Head of caudate nucleus (tissue), 42 donors: ENCODE measurements at regions not wholly inside any gene's neighbourhood (a gene's known extent, or its start where the extent isn't known, plus 50 kb on each side); places are given as distances from the start of the nearest gene placed in this dataset.
"Not testable (repeated sequence)": the region's sequence is repeated elsewhere in the genome, so short reads cannot be mapped to it uniquely, and the experiment has no call there.

Experiments used
- DNase-seq, 42 donors: peaks; one replicate each; pipeline versions ENCODE4 v3.0.0 to v3.0.0-alpha.2; 2020 to 2021; ENCODE audit warnings: mixed read lengths in 7 of 42
- intact Hi-C: fragments of 100-400 bp; cut with DNase I; formaldehyde crosslinking; loops from one replicate; pipeline ENCODE4 v1.15.0; 2022

DNA sequence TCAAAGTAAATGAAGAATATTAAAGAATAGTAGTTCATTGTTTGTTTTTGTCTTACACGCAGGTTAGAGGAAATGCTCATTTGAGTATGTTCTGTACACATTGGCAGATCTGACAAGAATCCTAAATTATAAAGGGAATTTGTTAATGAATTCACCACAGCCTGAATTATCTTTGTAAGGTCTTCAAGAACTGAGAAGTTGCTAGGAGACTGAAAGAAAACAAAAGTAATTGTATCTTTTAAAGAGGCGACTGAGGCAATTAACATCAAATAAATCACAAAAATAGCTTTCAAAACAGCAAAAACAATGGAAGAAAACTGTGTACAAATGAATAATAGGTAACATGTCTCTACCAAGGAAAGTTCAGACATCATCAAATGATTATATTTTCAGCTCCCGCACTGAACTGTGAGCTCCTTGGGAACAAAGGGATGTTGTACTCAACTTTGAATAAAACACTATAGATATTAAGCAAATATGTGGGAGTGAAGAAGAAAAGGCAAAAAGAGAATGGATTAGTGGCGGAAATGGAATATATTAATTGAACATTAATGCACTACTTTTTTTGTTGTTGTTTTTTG is 51.7 kb upstream of the ATIC start:
- DNase-seq, result no peak
- intact Hi-C loops, result no loop called here

DNA sequence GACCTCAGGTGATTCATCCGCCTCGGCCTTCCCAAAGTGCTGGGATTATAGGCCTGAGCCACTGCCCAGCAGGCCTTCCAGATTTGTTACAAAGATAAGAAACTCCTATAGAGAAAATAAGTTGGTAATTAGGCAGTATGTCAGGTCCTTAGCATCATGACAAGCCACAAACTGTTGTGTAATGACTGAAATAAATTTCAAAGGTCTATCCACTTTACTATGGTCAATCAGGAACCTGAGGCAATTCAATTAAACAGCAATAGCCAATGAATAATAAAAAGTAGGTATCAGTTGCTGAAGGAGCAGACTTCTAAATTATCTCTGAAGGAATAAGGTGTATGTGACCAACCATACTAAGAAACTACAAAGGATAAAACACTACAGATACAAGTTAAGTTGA is 62.4 kb upstream of the ATIC start:
- intact Hi-C loops, result no loop called here
- no peak for DNase-seq

DNA sequence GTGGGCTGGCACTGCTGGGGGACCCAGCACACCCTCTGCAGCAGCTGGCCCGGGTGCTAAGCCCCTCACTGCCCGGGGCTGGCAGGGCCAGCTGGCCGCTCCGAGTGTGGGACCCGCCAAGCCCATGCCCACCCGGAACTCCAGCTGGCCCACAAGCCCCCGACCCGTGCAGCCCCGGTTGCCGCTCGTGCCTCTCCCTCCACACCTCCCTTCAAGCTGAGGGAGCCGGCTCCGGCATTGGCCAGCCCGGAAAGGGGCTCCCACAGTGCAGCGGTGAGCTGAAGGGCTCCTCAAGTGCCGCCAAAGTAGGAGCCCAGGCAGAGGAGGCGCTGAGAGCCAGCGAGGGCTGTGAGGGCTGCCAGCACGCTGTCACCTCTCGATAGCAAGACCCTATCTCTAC is 65.9 kb upstream of the ATIC start:
- intact Hi-C loops, DNase-seq: not testable (repeated sequence)

DNA sequence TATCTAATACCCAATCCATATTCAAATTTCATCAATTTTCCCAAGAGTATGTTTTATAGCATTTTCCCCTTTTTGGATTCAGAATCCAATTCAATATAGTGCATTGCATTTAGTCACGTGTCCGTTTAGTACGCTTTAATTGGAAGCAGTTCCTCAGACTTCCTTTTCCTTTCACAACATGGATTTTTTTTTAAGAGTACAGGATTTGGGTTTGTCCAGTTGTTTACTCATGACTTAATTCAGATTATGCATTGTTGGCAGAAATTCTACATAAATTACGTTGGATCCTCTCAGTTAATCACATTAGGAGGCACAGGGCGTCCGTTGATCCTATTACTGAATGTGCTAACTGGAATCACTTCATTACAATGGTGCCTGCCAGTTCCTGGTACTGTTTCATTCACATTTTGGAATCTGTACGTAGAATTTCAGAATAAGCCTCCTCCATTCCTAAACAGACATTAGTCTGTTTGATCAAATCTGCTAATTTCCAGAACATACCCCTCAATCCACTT is 70.0 kb upstream of the ATIC start:
- peak in 18 of 42 donors; percentile 10 to 67 (median 23) for DNase-seq
- intact Hi-C loops, result no loop called here

GRCh38 chr2:215238485-215239098 is 73.3 kb upstream of the ATIC start:
- intact Hi-C loops, result no loop called here
- no peak for DNase-seq

DNA sequence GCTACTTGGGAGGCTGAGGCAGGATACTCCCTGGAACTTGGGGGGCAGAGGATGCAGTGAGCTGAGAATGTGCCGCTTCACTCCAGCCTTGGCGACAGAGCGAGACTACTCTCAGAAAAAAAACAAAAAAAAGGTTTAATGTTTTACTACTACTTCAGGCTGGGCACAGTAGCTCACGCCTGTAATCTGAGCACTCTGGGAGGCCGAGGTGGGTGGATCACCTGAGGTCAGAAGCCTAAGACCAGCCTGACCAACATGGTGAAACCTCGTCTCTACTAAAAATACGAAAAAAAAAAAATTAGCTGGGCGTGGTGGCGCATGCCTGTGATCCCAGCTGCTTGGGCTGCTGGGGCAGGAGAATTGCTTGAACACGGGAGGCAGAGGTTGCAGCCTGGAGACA is 75.7 kb upstream of the ATIC start:
- no peak for DNase-seq
- intact Hi-C loops, result no loop called here

- intact Hi-C loops, DNase-seq: not testable (repeated sequence)
Observed at GRCh38 chr2:215220221-215220620, 81.8 kb upstream of the ABCA12 start.

DNA sequence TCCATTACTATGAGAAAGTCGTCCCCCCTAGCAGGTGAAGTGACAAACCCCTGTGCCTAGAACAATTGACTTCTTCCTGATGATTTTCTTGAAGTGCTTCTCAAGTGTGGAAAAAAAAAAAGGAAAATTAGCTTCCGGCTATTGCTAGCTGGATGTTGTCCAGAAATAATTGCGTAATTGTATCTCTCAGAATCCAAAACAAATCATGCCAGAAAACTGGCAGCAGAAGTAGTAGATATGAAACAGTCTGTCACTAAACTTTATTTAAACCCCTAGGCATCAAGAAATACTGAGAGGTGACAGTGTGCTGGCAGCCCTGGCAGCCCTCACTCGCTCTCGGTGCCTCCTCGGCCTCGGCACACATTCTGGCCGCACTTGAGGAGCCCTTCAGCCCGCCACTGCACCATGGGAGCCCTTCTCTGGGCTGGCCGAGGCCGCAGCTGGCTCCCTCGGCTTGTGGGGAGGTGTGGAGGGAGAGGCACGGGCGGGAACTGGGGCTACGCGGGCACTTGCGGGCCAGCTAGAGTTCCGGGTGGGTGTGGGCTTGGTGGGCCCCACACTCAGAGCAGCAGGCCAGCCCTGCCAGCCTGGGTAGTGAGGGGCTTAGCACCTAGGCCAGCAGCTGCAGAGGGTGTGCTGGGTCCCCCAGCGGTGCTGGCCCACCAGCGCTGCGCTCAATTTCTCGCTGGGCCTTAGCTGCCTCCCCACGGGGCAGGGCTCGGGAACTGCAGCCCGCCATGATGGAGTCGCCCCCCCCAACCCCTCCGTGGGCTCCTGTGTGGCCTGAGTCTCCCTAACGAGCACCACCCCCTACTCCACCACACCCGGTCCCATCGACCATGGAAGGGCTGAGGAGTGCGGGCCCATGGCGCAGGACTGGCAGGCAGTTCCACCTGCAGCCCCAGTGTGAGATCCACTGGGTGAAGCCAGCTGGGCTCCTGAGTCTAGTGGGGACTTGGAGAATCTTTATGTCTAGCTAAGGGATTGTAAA is 80.5 kb upstream of the ABCA12 start:
- no peak for DNase-seq
- intact Hi-C loops, result no loop called here

- intact Hi-C loops, result no loop called here
- no peak for DNase-seq
Observed at GRCh38 chr2:215216806-215217205, 78.4 kb upstream of the ABCA12 start.

GRCh38 chr2:215215637-215216036 is 77.2 kb upstream of the ABCA12 start:
- no peak for DNase-seq
- intact Hi-C loops, result no loop called here

- DNase-seq, result no peak
- intact Hi-C loops, result no loop called here
Observed at GRCh38 chr2:215210082-215210481, 71.7 kb upstream of the ABCA12 start.

DNA sequence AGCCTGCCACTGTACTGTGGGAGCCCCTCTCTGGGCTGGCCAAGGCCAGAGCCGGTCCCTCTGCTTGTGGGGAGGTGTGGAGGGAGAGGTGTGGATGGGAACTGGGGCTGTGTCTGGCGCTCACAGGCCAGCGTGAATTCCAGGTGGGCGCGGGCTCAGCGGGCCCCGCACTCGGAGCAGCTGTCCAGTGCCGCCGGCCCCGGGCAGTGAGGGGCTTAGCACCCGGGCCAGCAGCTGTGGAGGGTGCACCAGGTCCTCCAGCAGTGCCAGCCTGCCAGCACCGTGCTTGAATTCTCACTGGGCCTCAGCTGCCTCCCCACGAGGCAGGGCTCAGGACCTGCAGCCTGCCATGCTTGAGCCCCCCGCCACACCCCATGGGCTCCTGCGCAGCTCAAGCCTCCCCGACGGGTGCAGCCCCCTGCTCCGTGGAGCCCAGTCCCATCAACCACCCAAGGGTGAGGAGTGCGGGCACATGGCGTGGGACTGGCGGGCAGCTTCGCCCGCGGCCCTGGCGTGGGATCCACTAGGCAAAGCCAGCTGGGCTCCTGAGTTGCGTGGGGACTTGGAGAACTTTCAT is 69.5 kb upstream of the ABCA12 start:
- DNase-seq, result no peak
- intact Hi-C loops, result no loop called here

- intact Hi-C loops, result no loop called here
- no peak for DNase-seq
Observed at GRCh38 chr2:215207041-215207440, 68.6 kb upstream of the ABCA12 start.

- DNase-seq, result no peak
- intact Hi-C loops, result no loop called here
Observed at GRCh38 chr2:215205787-215206186, 67.4 kb upstream of the ABCA12 start.

GRCh38 chr2:215191477-215191876 is 53.1 kb upstream of the ABCA12 start:
- intact Hi-C loops, result no loop called here

DNA sequence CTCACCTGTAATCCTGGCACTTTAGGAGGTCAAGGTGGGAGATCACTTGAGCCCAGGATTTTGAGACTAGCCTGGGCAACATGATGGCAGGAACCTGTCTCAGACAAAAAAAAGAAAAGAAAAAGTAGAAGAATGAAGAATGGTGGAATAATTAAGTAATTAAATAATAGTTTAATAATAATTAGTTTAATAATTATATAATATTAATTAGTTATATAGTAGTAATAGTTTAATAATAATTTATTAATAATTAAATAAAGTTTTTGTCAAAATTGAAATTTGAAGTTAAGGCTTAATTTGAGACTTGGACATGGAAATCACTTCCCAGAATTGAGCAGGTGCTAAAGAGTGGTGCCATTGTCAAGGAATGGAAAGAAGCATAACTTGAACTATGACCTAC is 52.2 kb upstream of the ABCA12 start:
- DNase-seq, result no peak
- intact Hi-C loops, result no loop called here

More at GRCh38 chr2:215191477-215191876, 53.1 kb upstream of the ABCA12 start:
- DNase-seq, result no peak

- intact Hi-C loops, result no loop called here
- no peak for DNase-seq
Observed at GRCh38 chr2:215189393-215189792, 51.0 kb upstream of the ABCA12 start.
